ENCODE measurements at regions not wholly inside any gene's neighbourhood (a gene's known extent, or its start where the extent isn't known, plus 50 kb on each side); places are given as distances from the start of the nearest gene placed in this dataset.

GRCh38 chr11:114815176-114815575 lies 136.8 kb downstream of the NXPE2 start:
- no peak overlapping the region for H3K4me3 ChIP-seq (ENCODE audit: low read length)
- no peak for DNase-seq (ENCODE audit: low read depth)
- TF ChIP-seq CTCF (IDR thresholded peaks at IDR 0.05; ENCODE audit: insufficient read depth, low read depth, low read length, missing control alignments) = no peak

GRCh38 chr11:114815761-114816160 lies 137.4 kb downstream of the NXPE2 start:
- no peak for DNase-seq (ENCODE audit: low read depth)
- H3K4me3 ChIP-seq (ENCODE audit: low read length) = no peak overlapping the region
- TF ChIP-seq CTCF (IDR thresholded peaks at IDR 0.05; ENCODE audit: insufficient read depth, low read depth, low read length, missing control alignments) = no peak

- TF ChIP-seq CTCF (IDR thresholded peaks at IDR 0.05; ENCODE audit: insufficient read depth, low read depth, low read length, missing control alignments) = no peak
- no peak for DNase-seq (ENCODE audit: low read depth)
- no peak overlapping the region for H3K4me3 ChIP-seq (ENCODE audit: low read length)
Measured at GRCh38 chr11:114816791-114817190, 138.5 kb downstream of the NXPE2 start.

GRCh38 chr11:114818382-114818781 lies 140.1 kb downstream of the NXPE2 start:
- no peak for TF ChIP-seq CTCF (IDR thresholded peaks at IDR 0.05; ENCODE audit: insufficient read depth, low read depth, low read length, missing control alignments)
- H3K4me3 ChIP-seq (ENCODE audit: low read length) = no peak overlapping the region
- no peak for DNase-seq (ENCODE audit: low read depth)

- H3K4me3 ChIP-seq (ENCODE audit: low read length) = no peak overlapping the region
- DNase-seq (ENCODE audit: low read depth) = no peak
- no peak for TF ChIP-seq CTCF (IDR thresholded peaks at IDR 0.05; ENCODE audit: insufficient read depth, low read depth, low read length, missing control alignments)
Measured at GRCh38 chr11:114819028-114819427, 140.7 kb downstream of the NXPE2 start.

GRCh38 chr11:114820621-114821020 lies 142.3 kb downstream of the NXPE2 start:
- no peak overlapping the region for H3K4me3 ChIP-seq (ENCODE audit: low read length)
- no peak for DNase-seq (ENCODE audit: low read depth)
- no peak for TF ChIP-seq CTCF (IDR thresholded peaks at IDR 0.05; ENCODE audit: insufficient read depth, low read depth, low read length, missing control alignments)

GRCh38 chr11:114821621-114822412 lies 143.5 kb downstream of the NXPE2 start:
- peak; percentile 6 for DNase-seq (ENCODE audit: low read depth)
- H3K4me3 ChIP-seq (ENCODE audit: low read length) = no peak overlapping the region
- TF ChIP-seq CTCF (IDR thresholded peaks at IDR 0.05; ENCODE audit: insufficient read depth, low read depth, low read length, missing control alignments) = no peak

All from epithelial cell of esophagus (primary cell).